GM12878 (cell line): ENCODE measurements at regions not wholly inside any gene's neighbourhood (a gene's known extent, or its start where the extent isn't known, plus 50 kb on each side); places are given as distances from the start of the nearest gene placed in this dataset.

Experiments used
- BCL3 ChIP-seq: IDR thresholded peaks from 2 replicates; pipeline ENCODE4 v1.6.1; 2011; ENCODE audit warnings: borderline replicate concordance, low read depth, mild to moderate bottlenecking, moderate library complexity, low read length; ENCODE audit not compliant: insufficient read depth, poor library complexity, severe bottlenecking
- CTCF ChIP-seq, 3 experiments: IDR thresholded peaks in 2 of 3; conservative IDR thresholded peaks in 1 of 3; 2 replicates each; pipeline ENCODE4 v1.5.1; 2011; ENCODE audit warnings: low read depth in 3 of 3, low read length in 3 of 3, mild to moderate bottlenecking in 3 of 3, control low read depth in 2 of 3, moderate library complexity in 2 of 3, inconsistent platforms in 1 of 3, mixed read lengths in 1 of 3; ENCODE audit not compliant: control insufficient read depth in 2 of 3, insufficient read depth in 1 of 3; ENCODE audit errors: extremely low read depth in 1 of 3
- EZH2 ChIP-seq: IDR thresholded peaks from 2 replicates; pipeline ENCODE4 v1.6.1; 2012; ENCODE audit warnings: low read depth, mild to moderate bottlenecking, control low read depth, inconsistent platforms, low read length, borderline replicate concordance; ENCODE audit not compliant: control insufficient read depth
- FOXK2 ChIP-seq: fragments of 450-650 bp; IDR thresholded peaks from 2 replicates; pipeline ENCODE4 v1.6.1; 2017; ENCODE audit warnings: mild to moderate bottlenecking, moderate library complexity
- MXI1 ChIP-seq: fragments of 150-350 bp; IDR thresholded peaks from 2 replicates; pipeline ENCODE4 v1.6.1; 2011; ENCODE audit warnings: low read depth, mild to moderate bottlenecking, inconsistent platforms, low read length, improper control_type of control experiment
- MYC ChIP-seq: IDR thresholded peaks from 2 replicates; pipeline ENCODE4 v1.6.1; 2011; ENCODE audit warnings: mild to moderate bottlenecking, low read length, moderate library complexity, inconsistent platforms; ENCODE audit not compliant: insufficient read depth, insufficient replicate concordance, insufficient read length, severe bottlenecking
- POLR2A ChIP-seq: IDR thresholded peaks from 2 replicates; pipeline ENCODE4 v1.6.1; 2011; ENCODE audit warnings: low read depth, mild to moderate bottlenecking, low read length
- RAD21 ChIP-seq: IDR thresholded peaks from 2 replicates; pipeline ENCODE4 v1.6.1; 2011; ENCODE audit warnings: mild to moderate bottlenecking, low read depth, low read length, moderate library complexity; ENCODE audit not compliant: insufficient read depth
- RELA ChIP-seq: fragments of 450-650 bp; IDR thresholded peaks from 2 replicates; pipeline ENCODE4 v1.8.0; 2014; ENCODE audit warnings: borderline replicate concordance; ENCODE audit not compliant: partially characterized antibody
- RELB ChIP-seq: fragments of 450-650 bp; IDR thresholded peaks from 2 replicates; pipeline ENCODE4 v1.6.1; 2017; ENCODE audit warnings: low read depth, mild to moderate bottlenecking, moderate library complexity
- SIX5 ChIP-seq: IDR thresholded peaks from 2 replicates; pipeline ENCODE4 v1.6.1; 2011; ENCODE audit warnings: mild to moderate bottlenecking, low read depth, low read length, moderate library complexity; ENCODE audit not compliant: severe bottlenecking
- SREBF2 ChIP-seq: IDR thresholded peaks from 2 replicates; pipeline ENCODE4 v1.6.1; 2012; ENCODE audit warnings: mild to moderate bottlenecking, low read length
- WRNIP1 ChIP-seq: IDR thresholded peaks from 2 replicates; pipeline ENCODE4 v1.6.1; 2011; ENCODE audit warnings: low read depth, low read length, improper control_type of control experiment, borderline replicate concordance

- TF ChIP-seq RAD21 (no peak), RELB (no peak), FOXK2 (no peak), CTCF (IDR thresholded peaks at IDR 0.05 in 2 of 3, conservative IDR thresholded peaks at IDR 0.05 in 1 of 3; ENCODE audit: control insufficient read depth in 2 of 3, extremely low read depth in 1 of 3, insufficient read depth in 1 of 3, low read depth in 3 of 3, low read length in 3 of 3) (no peak), WRNIP1 (no peak), SREBF2 (no peak), POLR2A (no peak), SIX5 (no peak), MYC (no peak), MXI1 (no peak), BCL3 (no peak), EZH2 (no peak), RELA (no peak)
These were observed 230.8 kb upstream of the NPVF start for GRCh38 chr7:25459057-25459456.
